Uterus (tissue), 3 donors: ENCODE measurements at regions not wholly inside any gene's neighbourhood (a gene's known extent, or its start where the extent isn't known, plus 50 kb on each side); places are given as distances from the start of the nearest gene placed in this dataset.
A peak's percentile ranks its signal among the peaks of the same experiment; 100 is the strongest.

Experiments
- DNase-seq, 2 donors: peaks; one replicate each; pipeline ENCODE4 v3.0.0-alpha.2; 2019 to 2020
- H3K27ac ChIP-seq, 2 donors: fragments of 200-600 bp; sonication (generic); 1 replicate in 1 of 2; 2 replicates in 1 of 2; pipeline ENCODE4 v1.5.1; 2016 to 2018
- H3K27me3 ChIP-seq, 2 donors: fragments of 200-600 bp; sonication (generic); one replicate each; pipeline ENCODE4 v1.5.1; 2018 to 2019; ENCODE audit warnings: control low read depth in 1 of 2
- H3K36me3 ChIP-seq, 2 donors: fragments of 200-600 bp; sonication (generic); one replicate each; pipeline ENCODE4 v1.5.1; 2019; ENCODE audit warnings: control low read depth in 1 of 2
- H3K4me1 ChIP-seq, 2 donors: fragments of 200-600 bp; sonication (generic); one replicate each; pipeline ENCODE4 v1.5.1; 2018 to 2019; ENCODE audit warnings: control low read depth in 1 of 2
- H3K4me3 ChIP-seq, 2 donors: fragments of 200-600 bp; sonication (generic); 1 replicate in 1 of 2; 2 replicates in 1 of 2; pipeline ENCODE4 v1.5.1; 2018 to 2019; ENCODE audit warnings: mild to moderate bottlenecking in 1 of 2
- H3K9me3 ChIP-seq, 2 donors: fragments of 200-600 bp; sonication (generic); one replicate each; pipeline ENCODE4 v1.5.1; 2019; ENCODE audit warnings: control low read depth in 1 of 2
- CTCF ChIP-seq, 4 experiments: fragments of 200-600 bp in 2 of 4; fragments of 450-650 bp in 2 of 4; sonication (generic) in 2 of 4; IDR thresholded peaks; one replicate each; pipeline ENCODE4 v1.5.1; 2016 to 2019; ENCODE audit warnings: antibody characterized with exemption in 4 of 4, mild to moderate bottlenecking in 2 of 4, moderate library complexity in 1 of 4
- POLR2A ChIP-seq, 2 donors: fragments of 450-650 bp; IDR thresholded peaks; one replicate each; pipeline ENCODE4 v1.6.1; 2016; ENCODE audit warnings: antibody characterized with exemption in 2 of 2, mild to moderate bottlenecking in 1 of 2, moderate library complexity in 1 of 2
- intact Hi-C: fragments of 100-400 bp; cut with DNase I; formaldehyde crosslinking; loops from one replicate; pipeline ENCODE4 v1.15.1; 2023; ENCODE audit warnings: low total_unique reads
- donor health status: DM: yes; HTN: yes; CAD: no.

GRCh38 chr10:4043897-4044665 is 259.1 kb upstream of the KLF6 start:
- no peaks in the 10 kb centered on the region for H3K36me3 ChIP-seq
- H3K9me3 ChIP-seq, result peaks cover 0 to 7% of the 10 kb centered on the region in 2 donors
- H3K27ac ChIP-seq, result peak overlapping the region; percentile 28 to 87
- TF ChIP-seq CTCF (IDR thresholded peaks at IDR 0.05), result no peak
- intact Hi-C loops, result no loop called here
- H3K4me3 ChIP-seq, result no peak overlapping the region
- no peak for DNase-seq
- H3K4me1 ChIP-seq, result no peaks in the 10 kb centered on the region
- no peaks in the 10 kb centered on the region for H3K27me3 ChIP-seq

GRCh38 chr10:4041635-4042034 is 256.6 kb upstream of the KLF6 start:
- H3K27ac ChIP-seq, result no peak overlapping the region
- H3K4me3 ChIP-seq, result no peak overlapping the region
- no peaks in the 10 kb centered on the region for H3K27me3 ChIP-seq
- DNase-seq, result no peak
- H3K4me1 ChIP-seq, result no peaks in the 10 kb centered on the region
- H3K36me3 ChIP-seq, result no peaks in the 10 kb centered on the region
- intact Hi-C loops, result no loop called here
- TF ChIP-seq POLR2A (IDR thresholded peaks at IDR 0.05) (no peak), CTCF (IDR thresholded peaks at IDR 0.05) (no peak)
- H3K9me3 ChIP-seq, result peaks cover 0 to 7% of the 10 kb centered on the region in 2 donors

GRCh38 chr10:4038000-4038399 is 253.0 kb upstream of the KLF6 start:
- DNase-seq, result no peak
- intact Hi-C loops, result no loop called here
- TF ChIP-seq POLR2A (IDR thresholded peaks at IDR 0.05) (no peak), CTCF (IDR thresholded peaks at IDR 0.05) (no peak)
- Histone ChIP-seq H3K27ac (no peak overlapping the region), H3K4me3 (no peak overlapping the region), H3K4me1 (no peaks in the 10 kb centered on the region), H3K27me3 (no peaks in the 10 kb centered on the region), H3K36me3 (no peaks in the 10 kb centered on the region), H3K9me3 (peaks cover 0 to 7% of the 10 kb centered on the region in 2 donors)

GRCh38 chr10:4035599-4035945 is 250.6 kb upstream of the KLF6 start:
- no peak for DNase-seq
- intact Hi-C loops, result no loop called here
- Histone ChIP-seq H3K9me3 (no peaks in the 10 kb centered on the region), H3K27ac (peak overlapping the region; percentile 62 to 75), H3K36me3 (no peaks in the 10 kb centered on the region), H3K4me3 (no peak overlapping the region), H3K4me1 (no peaks in the 10 kb centered on the region), H3K27me3 (no peaks in the 10 kb centered on the region)
- TF ChIP-seq POLR2A (IDR thresholded peaks at IDR 0.05), result no peak
- TF ChIP-seq CTCF (IDR thresholded peaks at IDR 0.05), result no peak

GRCh38 chr10:4034907-4035598 is 250.0 kb upstream of the KLF6 start:
- H3K4me1 ChIP-seq, result no peaks in the 10 kb centered on the region
- no peaks in the 10 kb centered on the region for H3K27me3 ChIP-seq
- no peak for DNase-seq
- peak overlapping the region; percentile 62 to 75 for H3K27ac ChIP-seq
- H3K9me3 ChIP-seq, result no peaks in the 10 kb centered on the region
- H3K4me3 ChIP-seq, result peak overlapping the region; percentile 8 to 17
- TF ChIP-seq POLR2A (IDR thresholded peaks at IDR 0.05), result no peak
- no peak for TF ChIP-seq CTCF (IDR thresholded peaks at IDR 0.05)
- H3K36me3 ChIP-seq, result no peaks in the 10 kb centered on the region
- intact Hi-C loops, result no loop called here
